GM21367 (cell line): ENCODE measurements at regions not wholly inside any gene's neighbourhood (a gene's known extent, or its start where the extent isn't known, plus 50 kb on each side); places are given as distances from the start of the nearest gene placed in this dataset.
"Not testable (repeated sequence)": the region's sequence is repeated elsewhere in the genome, so short reads cannot be mapped to it uniquely, and the experiment has no call there.

ENCODE experiments used
- ATAC-seq: cut with Tn5 transposase; IDR thresholded peaks from one replicate; pipeline ENCODE4 v1.9.1; 2021; ENCODE audit not compliant: unreplicated experiment

DNA sequence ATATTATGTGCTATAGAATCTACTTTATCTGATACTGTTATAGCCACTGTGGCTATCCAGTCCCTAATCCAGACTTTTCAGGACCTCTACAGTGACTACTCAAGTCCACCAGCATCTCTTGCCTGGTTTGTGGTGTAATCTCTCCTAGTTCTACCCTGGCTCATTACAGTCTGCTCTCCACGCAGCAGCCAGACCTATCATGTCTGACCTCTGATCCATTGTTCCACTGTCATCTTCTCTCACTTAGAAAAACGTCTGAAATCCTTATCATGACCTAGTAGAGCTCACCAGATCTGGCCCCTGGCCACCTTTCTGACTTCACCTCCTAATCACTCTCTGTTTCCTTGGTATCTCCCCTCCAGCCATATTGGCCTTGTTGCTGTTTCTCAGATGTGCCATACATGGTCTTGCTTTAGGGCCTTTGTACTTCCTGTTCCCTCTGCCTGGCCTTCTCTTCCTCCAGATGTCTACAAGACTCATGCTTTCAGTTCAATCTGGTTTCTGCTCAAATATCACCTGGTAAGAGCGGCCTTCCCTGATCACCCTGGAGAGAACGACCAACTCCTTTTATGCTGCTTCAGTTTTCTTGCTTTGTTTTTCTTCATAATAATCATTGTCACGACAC is 475.5 kb downstream of the AACS start:
- ATAC-seq = no peak

DNA sequence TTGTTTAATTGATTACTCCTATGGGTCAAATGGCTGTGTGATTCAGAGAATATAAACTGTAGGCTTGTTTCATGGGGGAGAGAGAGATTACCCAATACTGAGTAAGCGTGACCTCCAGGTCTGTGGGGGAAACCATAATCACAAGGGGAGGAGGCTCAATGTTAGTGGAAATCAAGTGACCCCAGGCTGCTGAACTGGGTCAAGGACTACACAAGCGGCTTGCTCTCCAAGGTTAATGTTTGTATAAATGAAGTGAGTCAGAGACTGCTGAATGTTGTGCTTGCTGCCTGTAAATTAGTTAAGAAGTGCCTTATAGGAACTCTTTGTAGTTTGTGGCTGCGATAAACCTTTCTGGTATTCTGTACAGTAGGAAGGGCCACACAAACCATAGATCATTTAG is 479.7 kb downstream of the AACS start:
- no peak for ATAC-seq

DNA sequence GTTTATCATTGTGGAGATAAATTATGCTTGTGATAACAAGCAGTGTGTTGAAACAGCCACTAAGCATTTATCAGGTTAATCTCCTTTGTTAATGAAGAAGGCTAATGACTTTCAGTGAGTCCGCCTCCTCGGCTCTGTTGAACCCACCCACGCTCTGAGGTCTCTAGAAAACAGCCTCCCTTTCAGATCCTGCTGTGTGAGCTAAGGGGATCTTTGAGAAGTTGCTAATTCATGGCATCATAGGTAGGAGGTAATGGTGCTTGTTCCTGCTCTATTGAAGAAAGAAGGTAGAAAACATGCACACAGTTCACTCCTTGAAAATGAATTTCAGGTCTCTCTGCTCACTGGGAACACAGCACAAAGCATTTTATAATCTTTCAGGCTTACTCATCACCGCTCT is 483.9 kb downstream of the AACS start:
- no peak for ATAC-seq

DNA sequence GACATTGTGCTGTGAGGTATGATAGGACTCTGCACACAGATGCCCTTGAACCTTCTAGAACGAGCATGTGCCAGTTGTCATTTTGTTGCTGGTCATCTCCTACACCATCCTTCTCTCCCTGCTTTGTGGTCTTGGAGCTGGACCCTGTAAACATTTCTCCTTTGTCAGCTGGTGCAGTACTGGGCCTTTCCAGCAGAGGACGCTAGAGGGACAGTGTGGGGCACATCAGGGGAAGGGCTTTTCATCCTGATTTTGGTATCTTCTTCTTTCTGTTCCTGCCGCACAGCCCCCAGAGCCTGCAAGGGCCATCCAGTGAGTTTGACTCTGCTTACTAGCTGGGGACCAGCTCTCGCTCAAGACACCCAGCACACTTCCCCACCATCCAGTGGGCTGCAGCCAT is 484.6 kb downstream of the AACS start:
- ATAC-seq = no peak

DNA sequence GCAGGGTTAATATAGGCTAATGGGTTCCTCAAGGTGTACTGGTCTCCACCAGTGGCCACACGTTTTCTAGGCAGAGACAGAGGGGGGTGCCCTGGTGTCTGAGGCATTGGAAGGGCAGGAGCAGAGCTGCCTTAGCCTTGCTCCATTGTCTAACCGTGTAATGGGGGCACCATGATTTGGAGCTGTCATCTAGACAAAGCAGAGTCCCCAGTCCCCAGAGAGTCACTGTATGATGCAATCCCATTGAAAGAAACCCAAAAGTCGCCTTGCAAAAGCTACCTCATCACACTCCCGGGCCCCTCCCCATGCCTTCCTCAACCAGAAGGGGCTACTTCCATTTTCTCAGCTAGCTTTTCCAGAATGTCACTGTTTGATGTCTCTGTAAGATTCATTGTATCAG is 487.1 kb downstream of the AACS start:
- ATAC-seq = no peak

DNA sequence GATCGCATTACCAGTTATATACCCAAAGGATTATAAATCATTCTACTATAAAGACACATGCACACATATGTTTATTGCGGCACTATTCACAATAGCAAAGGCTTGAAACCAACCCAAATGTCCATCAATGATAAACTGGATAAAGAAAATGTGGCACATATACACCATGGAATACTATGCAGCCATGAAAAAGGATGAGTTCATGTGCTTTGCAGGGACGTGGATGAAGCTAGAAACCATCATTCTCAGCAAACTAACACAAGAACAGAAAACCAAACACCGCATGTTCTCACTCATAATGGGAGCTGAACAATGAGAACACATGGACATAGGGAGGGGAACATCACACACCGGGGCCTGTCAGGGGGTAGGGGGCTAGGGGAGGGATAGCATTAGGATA is 495.8 kb downstream of the AACS start:
- not testable (repeated sequence) for ATAC-seq

DNA sequence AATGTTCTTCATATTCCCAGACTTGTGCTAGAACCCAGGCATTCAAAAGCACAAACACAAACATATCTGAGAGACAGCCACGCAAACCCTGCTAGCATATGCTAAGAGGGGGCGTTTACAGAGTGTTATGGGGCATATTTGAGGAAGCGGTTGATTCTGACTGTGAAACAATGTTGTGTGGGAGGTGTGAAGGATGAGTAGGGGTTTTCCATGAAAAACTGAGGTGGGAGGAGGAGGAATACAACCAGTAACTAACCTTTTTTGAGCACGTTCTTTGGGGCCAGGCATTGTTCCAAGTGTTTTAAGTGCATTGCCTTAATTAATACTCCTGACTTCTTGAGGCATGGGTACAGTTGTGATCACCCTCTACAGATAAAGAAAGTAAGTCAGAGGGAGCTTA is 499.5 kb downstream of the AACS start:
- no peak for ATAC-seq

DNA sequence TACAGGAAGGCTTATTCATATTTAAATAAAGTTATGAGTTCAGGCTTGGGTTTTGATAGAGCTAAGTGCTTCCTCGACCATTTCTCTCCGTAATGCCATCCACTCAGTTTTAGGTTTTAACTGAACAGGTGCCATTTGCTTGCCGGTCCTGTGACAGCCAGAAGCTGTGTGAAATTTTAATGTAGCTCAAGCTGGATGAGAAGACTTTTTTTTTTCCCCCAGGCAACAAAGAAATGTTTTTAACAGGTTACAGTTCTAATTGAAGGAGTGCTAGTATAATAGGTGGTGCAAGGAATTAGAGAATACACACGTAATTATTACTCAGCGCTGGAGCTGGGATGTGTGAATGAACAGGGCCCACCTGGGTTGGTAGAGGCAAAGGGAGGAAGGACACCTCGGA is 502.3 kb downstream of the AACS start:
- ATAC-seq = no peak

DNA sequence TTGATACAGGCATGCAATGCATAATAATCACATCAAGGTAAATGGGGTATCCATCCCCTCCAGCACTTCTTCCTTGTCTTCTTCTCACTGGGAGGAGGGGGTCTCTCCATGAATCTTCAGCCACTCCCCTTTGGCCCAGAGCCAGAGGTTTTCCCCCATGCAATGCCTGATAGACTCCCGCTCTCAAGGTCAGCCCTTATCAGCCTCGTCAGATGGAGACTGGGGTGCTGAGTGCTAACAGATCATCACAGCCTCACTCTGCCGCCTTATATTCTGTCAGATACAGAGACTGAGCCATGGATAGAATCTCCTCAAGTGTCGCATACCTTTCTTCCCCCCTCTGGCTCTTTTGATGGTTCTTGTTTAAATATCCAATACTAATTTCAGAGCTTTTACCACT is 503.1 kb downstream of the AACS start:
- no peak for ATAC-seq

DNA sequence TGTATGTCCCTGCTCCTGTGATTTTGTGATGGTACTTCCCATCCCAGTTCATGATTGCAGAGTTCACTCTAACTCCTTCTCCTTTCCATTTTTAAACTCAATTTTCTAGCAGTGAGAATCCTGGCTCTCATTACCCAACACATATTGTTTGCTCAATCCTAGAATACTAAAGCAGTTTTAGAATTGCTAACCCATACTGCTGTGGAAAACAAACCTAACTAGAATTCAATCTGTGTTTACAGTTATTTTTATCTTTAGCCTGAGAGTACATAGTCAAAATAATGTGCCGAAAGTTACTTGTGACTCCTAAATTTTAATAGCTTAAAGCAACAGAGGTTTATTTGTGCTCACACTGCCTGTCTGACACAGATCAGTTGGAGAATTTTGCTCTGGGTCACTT is 508.0 kb downstream of the AACS start:
- no peak for ATAC-seq

DNA sequence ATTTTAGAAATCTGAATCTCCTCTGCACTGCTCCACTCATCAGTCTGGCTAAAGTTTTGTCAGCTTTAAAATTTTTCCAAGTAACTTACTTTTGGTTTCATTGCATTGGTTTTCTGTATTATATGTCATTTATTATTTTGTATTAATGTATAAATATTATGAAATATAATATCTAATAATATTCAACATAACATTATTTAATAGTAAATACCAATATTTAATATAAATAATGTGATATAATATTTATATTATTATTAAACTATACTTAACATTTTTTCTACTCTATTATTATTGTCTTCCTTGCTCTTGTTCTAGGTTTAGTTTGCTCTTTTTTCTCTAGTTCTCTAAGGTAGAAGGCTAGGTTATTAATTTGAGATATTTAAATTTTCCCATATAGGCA is 512.1 kb downstream of the AACS start:
- no peak for ATAC-seq

DNA sequence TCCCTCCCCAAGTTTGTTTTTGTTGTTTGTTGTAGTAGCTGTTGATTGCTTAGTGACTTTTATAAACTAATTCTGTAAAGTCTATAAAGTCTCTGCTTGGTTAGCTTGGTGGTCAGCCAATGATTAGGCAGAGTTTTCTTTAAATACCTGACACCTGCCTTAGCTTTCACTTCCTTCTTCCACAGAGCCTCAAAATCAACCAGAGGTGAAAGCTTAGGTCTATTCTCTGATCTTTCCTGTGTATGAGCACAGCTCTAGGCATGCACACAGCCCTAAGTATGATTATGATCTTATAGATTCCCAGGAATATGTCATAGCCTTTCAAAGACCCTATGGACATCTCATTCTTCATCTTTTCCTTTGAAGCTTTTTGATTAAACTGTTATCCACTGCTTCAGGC is 514.7 kb downstream of the AACS start:
- ATAC-seq = no peak

DNA sequence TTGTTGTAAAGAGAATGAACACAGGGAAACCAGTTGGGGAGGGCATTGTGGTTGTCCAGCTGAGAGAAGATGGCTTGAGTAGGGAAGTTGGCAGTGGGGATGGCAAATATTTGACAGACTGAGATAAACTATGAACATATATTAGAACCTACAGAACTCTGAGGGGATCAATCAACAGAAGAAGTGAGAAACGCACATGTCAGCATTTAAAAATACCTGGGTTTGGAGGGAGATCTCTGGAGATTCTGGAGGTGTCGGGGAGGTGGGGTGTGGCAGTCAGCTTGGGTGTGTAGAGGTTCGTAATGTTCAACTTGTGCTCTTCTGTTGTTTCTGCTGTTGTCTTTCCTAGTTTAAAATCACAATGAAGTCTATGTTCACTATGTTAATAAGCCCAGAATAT is 517.8 kb downstream of the AACS start:
- ATAC-seq = no peak

DNA sequence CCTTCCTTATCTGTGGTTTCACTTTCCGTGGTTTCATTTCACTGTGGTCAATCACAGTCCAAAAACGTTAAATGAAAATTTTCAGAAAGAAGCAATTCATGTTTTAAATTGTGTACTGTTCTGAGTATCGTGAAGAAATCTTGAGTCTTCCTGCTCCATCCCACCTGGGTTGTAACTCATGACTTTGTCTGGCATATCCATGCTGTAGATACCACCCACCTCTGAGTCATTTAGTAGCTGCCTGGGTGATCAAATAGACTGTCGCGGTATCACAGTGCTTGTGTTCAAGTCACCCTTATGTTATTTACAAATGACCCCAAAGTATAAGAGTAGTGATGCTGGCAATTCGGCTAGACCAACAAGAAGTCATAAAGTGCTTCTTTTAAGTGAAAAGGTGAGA is 521.2 kb downstream of the AACS start:
- ATAC-seq = no peak

DNA sequence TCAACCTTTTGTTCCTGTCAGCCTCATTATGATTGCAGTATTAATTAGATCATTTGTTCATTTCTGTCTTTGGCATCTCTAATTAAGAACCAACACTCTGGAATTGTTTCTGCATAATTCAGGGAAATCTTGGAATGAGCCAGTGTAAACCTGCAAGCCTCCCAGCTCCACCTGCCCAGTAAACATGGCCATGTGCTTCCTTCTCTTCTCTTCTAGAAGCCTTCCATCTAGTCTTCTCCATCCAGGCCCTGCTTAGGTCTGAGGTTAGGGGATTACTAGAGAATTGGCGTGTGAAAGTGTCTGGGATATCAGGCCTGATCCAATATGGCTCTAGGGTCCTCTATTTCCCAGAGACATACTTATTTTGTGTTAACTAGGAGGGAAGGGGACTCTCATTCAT is 528.0 kb downstream of the AACS start:
- no peak for ATAC-seq

DNA sequence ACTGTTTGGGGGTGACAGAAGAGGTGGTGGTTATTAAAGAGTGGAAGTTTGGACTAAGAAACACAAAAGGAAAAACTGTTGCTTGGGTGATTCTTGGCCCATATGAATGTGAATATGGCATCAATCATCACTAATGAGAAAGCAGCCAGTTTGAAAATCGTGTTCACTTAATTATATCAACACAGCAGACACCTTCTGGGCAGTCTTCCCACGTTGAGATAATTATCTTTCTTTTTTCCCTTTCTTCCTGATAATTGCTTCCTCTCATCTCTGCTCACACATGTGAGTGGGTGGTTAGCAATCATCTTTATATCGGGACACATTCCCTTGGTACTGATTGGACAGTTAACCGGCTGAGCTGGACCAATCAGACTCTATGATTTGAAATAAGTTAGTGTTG is 539.7 kb downstream of the AACS start:
- ATAC-seq = no peak

DNA sequence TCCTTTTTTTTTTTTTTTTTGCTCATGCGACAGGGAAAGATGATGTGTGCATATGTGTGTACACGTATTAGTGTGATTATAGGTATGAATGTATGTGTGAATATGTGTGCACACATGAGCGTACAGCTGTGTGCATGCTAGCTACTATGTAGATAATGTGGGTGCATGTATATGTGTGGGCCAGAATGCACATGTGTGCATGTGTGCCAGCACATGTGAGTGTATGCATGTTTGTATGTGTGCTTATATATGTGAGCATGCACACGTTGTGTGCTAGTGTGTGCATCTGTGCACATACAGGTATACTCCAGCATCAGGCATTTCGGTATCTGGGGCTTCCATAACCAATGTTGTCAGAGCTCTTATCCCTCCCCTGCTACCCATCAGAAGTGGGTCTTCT is 541.1 kb downstream of the AACS start:
- ATAC-seq = no peak

DNA sequence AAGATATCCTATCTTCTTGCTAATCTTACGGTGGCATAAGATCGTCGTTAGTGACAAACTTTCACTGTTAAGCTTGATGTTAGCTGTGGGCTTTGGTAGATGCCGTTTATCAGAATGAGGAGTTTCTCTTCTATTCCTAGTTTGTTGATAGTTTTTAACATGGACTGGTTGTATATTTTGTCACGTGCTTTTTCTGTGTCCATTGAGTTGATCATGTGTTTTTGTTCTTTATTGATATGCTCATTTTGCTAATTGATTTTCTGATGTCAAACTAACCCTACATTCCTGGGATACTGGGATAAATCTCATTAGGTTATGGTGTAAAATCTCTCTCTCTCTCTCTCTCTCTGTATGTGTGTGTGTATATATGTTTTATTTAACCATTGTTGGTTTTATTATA is 545.1 kb downstream of the AACS start:
- no peak for ATAC-seq

DNA sequence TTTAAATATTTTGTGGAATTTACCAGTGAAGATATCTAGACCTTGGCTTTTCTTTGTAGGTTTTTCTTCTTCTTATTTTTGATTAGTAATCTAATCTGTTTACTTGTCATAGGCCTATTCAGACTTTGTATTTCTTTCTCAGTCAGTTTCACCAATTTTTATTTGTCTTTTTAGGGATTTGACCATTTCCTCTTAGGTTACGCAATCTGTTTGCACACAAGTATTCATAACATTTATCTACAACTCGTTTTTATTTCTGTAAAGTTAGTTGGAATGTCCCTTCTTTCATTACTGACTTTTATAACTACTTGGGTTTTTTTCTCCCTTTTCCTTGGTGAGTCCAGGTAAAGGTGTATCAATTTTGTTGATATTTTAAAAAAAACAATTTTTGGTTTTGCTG is 545.7 kb downstream of the AACS start:
- no peak for ATAC-seq

DNA sequence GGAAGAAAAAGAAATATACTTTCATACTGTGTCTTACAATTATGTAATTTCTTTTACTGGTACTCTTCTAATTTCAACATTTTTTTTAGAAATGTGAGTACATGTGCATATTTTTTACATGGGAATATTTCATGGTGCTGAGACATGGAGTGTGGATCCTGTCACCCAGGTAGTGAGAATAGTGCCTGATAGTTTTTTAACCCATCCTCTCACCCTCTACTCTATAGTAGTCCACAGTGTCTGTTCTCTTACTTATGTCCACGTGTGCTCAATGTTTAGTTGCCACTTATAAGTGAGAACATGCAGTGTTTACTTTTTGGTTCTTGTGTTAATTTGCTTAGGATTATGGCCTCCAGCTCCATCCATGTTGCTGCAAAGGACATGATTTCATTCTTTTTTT is 548.8 kb downstream of the AACS start:
- ATAC-seq = no peak

DNA sequence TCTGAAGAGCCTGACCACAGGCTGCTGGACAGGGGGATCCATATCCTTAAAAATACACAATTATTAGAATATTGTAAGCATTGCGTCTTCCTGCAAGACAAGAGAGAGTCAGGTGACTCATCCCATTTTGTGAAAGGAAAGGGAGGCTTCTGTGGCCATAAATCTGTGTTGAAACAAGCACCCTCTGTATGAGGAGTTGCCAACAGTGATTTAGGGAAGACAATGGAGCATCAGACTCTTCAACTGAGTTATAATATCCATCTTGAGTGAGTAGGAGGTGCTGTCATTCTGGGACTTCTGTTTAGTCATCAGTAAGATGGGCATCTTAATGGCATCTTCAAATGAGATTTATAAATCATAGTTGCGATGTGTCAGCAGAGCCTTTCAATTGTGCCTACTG is 554.5 kb downstream of the AACS start:
- ATAC-seq = no peak

DNA sequence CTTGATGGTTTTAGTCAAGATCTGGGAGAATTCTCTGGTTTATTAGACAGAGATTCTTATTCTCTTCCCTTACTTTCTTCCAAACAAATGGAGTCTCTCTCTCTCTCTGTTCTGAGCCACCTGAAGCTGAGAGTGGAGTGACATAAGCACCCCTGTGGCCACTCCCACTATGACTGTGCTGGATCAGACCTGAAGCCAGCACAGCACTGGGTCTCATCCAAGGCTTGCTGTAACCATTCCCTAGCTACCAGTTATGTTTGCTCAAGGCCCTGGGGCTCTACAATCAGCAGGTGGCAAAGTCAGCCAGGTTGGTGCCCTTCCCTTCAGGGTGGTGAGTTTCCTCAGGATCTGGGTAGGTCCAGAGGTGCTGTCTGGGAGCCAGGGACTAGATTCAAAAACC is 568.5 kb downstream of the AACS start:
- ATAC-seq = no peak

DNA sequence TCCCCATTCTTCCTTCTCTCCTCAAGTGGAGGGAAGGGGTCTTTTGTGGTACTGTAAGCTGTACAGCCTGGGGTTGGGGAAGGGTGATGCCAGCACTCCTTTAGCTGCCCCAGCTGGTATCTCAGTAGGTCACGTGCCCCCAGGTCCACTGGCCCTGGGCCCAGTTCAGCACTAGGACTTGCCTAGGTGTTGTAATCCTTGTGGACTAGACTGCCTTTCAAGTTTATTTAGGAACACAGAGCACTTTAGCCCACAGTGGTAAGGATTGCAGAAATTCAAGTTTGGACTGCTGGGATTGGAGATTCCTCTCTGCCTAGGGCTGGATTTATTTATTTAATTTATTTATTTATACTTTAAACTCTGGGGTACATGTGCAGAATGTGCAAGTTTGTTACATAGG is 569.6 kb downstream of the AACS start:
- ATAC-seq = no peak

DNA sequence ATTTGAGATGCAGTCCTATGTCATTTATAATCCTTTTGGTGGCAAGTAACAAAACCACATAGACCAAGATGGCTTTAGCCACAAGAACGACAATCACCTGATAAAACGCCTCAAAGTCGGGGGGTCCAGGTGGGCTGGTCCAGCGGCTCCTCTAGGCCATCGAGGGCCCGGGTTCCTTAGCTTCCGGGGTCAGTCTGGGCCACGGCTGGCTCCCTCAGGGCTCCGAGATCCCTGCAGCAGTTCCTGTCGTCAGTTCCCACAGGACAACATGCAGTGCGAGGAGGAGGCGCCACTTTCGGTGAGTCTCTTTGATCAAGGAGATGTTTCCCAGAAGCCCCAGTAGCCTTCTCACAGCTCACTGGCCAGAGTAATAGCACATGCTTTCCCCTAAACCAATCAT is 574.6 kb downstream of the AACS start:
- no peak for ATAC-seq
